Liver (tissue), 8 donors: ENCODE measurements at regions not wholly inside any gene's neighbourhood (a gene's known extent, or its start where the extent isn't known, plus 50 kb on each side); places are given as distances from the start of the nearest gene placed in this dataset.

Experiments
- DNase-seq: peaks from one replicate; pipeline ENCODE4 v3.0.0-alpha.2; 2017; ENCODE audit warnings: low spot score
- H3K27ac ChIP-seq, 2 donors: one replicate each; pipeline ENCODE4 v1.7.0; 2013; ENCODE audit warnings: inconsistent platforms in 2 of 2, low read length in 2 of 2, control low read depth in 1 of 2, low read depth in 1 of 2, mild to moderate bottlenecking in 1 of 2
- H3K27me3 ChIP-seq, 4 donors: one replicate each; pipeline versions ENCODE4 v1.6.1 to v1.7.0; 2013; ENCODE audit warnings: low read length in 3 of 4, inconsistent platforms in 1 of 4, mild to moderate bottlenecking in 1 of 4, moderate library complexity in 1 of 4; ENCODE audit not compliant: control insufficient read depth in 4 of 4, insufficient read depth in 4 of 4
- H3K36me3 ChIP-seq, 4 donors: one replicate each; pipeline versions ENCODE4 v1.6.1 to v1.7.0; 2013; ENCODE audit warnings: low read length in 3 of 4, mild to moderate bottlenecking in 3 of 4, low read depth in 1 of 4, moderate library complexity in 1 of 4; ENCODE audit not compliant: control insufficient read depth in 4 of 4, insufficient read depth in 3 of 4
- H3K4me1 ChIP-seq, 4 donors: one replicate each; pipeline versions ENCODE4 v1.6.1 to v1.7.0; 2013; ENCODE audit warnings: low read length in 3 of 4, mild to moderate bottlenecking in 3 of 4, moderate library complexity in 1 of 4; ENCODE audit not compliant: control insufficient read depth in 4 of 4, insufficient read depth in 4 of 4
- H3K4me3 ChIP-seq, 3 donors: one replicate each; pipeline versions ENCODE4 v1.6.1 to v1.7.0; 2013; ENCODE audit warnings: low read length in 3 of 3, control low read depth in 1 of 3, low read depth in 1 of 3, mild to moderate bottlenecking in 1 of 3
- H3K9ac ChIP-seq, 2 donors: one replicate each; pipeline ENCODE4 v1.7.0; 2013; ENCODE audit warnings: low read length in 2 of 2, mild to moderate bottlenecking in 2 of 2, moderate library complexity in 2 of 2, control low read depth in 1 of 2, low read depth in 1 of 2
- H3K9me3 ChIP-seq, 4 donors: one replicate each; pipeline versions ENCODE4 v1.6.1 to v1.7.0; 2013; ENCODE audit warnings: low read length in 3 of 4; ENCODE audit not compliant: control insufficient read depth in 4 of 4
- CTCF ChIP-seq: fragments of 150-350 bp; IDR thresholded peaks from 2 replicates; pipeline ENCODE4 v1.5.1; 2017; ENCODE audit warnings: improper control_type of control experiment, low read depth, low read length; ENCODE audit not compliant: missing input control
- EGR1 ChIP-seq, 2 donors: IDR thresholded peaks; 2 replicates each; pipeline ENCODE4 v1.6.1; 2016 to 2018; ENCODE audit warnings: antibody characterized with exemption in 2 of 2, low read depth in 2 of 2
- FOXA1 ChIP-seq: IDR thresholded peaks from 2 replicates; pipeline ENCODE4 v1.6.1; 2016; ENCODE audit warnings: antibody characterized with exemption
- HNF4G ChIP-seq: IDR thresholded peaks from 2 replicates; pipeline ENCODE4 v1.6.1; 2016; ENCODE audit warnings: antibody characterized with exemption
- NR2F2 ChIP-seq: IDR thresholded peaks from 2 replicates; pipeline ENCODE4 v1.6.1; 2016; ENCODE audit warnings: antibody characterized with exemption
- RAD21 ChIP-seq, 2 donors: IDR thresholded peaks; 2 replicates each; pipeline ENCODE4 v1.6.1; 2016; ENCODE audit warnings: antibody characterized with exemption in 2 of 2, mild to moderate bottlenecking in 2 of 2
- REST ChIP-seq: IDR thresholded peaks from 2 replicates; pipeline ENCODE4 v1.6.1; 2016; ENCODE audit warnings: antibody characterized with exemption, mild to moderate bottlenecking
- SP1 ChIP-seq: IDR thresholded peaks from 2 replicates; pipeline ENCODE4 v1.6.1; 2018; ENCODE audit warnings: antibody characterized with exemption, mild to moderate bottlenecking
- TAF1 ChIP-seq: conservative IDR thresholded peaks from 2 replicates; pipeline ENCODE4 v1.6.1; 2016; ENCODE audit warnings: antibody characterized with exemption, mild to moderate bottlenecking
- WGBS: extraction: QIAGEN DNeasy Blood & Tissue Kit; methylation state at CpG from one replicate; pipeline ENCODE4 v1.1.7; 2013; 5-methylcytosine and 5-hydroxymethylcytosine counted together
- donor health status: healthy.
- donor health status: healthy.
- donor health status: healthy.
- donor health status: healthy.
- donor health status: healthy.

GRCh38 chr9:4375424-4376200, 75.7 kb upstream of the GLIS3 start:
- no peak overlapping the region for H3K9ac ChIP-seq
- H3K36me3 ChIP-seq = no peaks in the 10 kb centered on the region
- no peaks in the 10 kb centered on the region for H3K4me1 ChIP-seq
- WGBS = 56% methylated on average over 7 of the region's 7 CpGs
- H3K4me3 ChIP-seq = no peak overlapping the region
- no peak overlapping the region for H3K27ac ChIP-seq
- no peaks in the 10 kb centered on the region for H3K9me3 ChIP-seq
- TF ChIP-seq CTCF (peak; percentile 34), FOXA1 (no peak), TAF1 (no peak), NR2F2 (no peak), HNF4G (no peak), SP1 (no peak), EGR1 (IDR thresholded peaks at IDR 0.05; ENCODE audit: low read depth in 2 of 2) (no peak), REST (no peak), RAD21 (IDR thresholded peaks at IDR 0.05) (peak; percentile 74 to 76)
- H3K27me3 ChIP-seq = no peaks in the 10 kb centered on the region
- no peak for DNase-seq

- DNase-seq = no peak
Measured at GRCh38 chr9:4371108-4371507, 71.2 kb upstream of the GLIS3 start.

More at GRCh38 chr9:4371108-4371507, 71.2 kb upstream of the GLIS3 start:
- no peaks in the 10 kb centered on the region for H3K27me3 ChIP-seq
- no peaks in the 10 kb centered on the region for H3K36me3 ChIP-seq
- no peaks in the 10 kb centered on the region for H3K9me3 ChIP-seq
- no peak overlapping the region for H3K27ac ChIP-seq
- no peak overlapping the region for H3K9ac ChIP-seq
- TF ChIP-seq SP1 (no peak), REST (no peak)
- WGBS = 81% methylated on average over 5 of the region's 5 CpGs
- no peaks in the 10 kb centered on the region for H3K4me1 ChIP-seq
- no peak overlapping the region for H3K4me3 ChIP-seq
